NCI-H2107 (cell line): ENCODE measurements at regions not wholly inside any gene's neighbourhood (a gene's known extent, or its start where the extent isn't known, plus 50 kb on each side); places are given as distances from the start of the nearest gene placed in this dataset.
"Not testable (repeated sequence)": the region's sequence is repeated elsewhere in the genome, so short reads cannot be mapped to it uniquely, and the experiment has no call there.

Source experiments
- DNase-seq: peaks from one replicate; lab custom pipeline; 2025; lab: John Stamatoyannopoulos, UW

- no peak for DNase-seq
These were observed 1064.7 kb downstream of the PLA2G4A start for GRCh38 chr1:187893471-187893870.

GRCh38 chr1:187894349-187894748 is 1065.6 kb downstream of the PLA2G4A start:
- DNase-seq = no peak

GRCh38 chr1:187903223-187903622 is 1074.5 kb downstream of the PLA2G4A start:
- DNase-seq = no peak

GRCh38 chr1:187909382-187909781 is 1080.6 kb downstream of the PLA2G4A start:
- no peak for DNase-seq

GRCh38 chr1:187911820-187912219 is 1083.1 kb downstream of the PLA2G4A start:
- no peak for DNase-seq

GRCh38 chr1:187920976-187921375 is 1092.2 kb downstream of the PLA2G4A start:
- DNase-seq = no peak

- DNase-seq = no peak
These were observed 1092.7 kb downstream of the PLA2G4A start for GRCh38 chr1:187921426-187921825.

- DNase-seq = no peak
These were observed 1093.5 kb downstream of the PLA2G4A start for GRCh38 chr1:187922255-187922654.

- DNase-seq = no peak
These were observed 1095.5 kb downstream of the PLA2G4A start for GRCh38 chr1:187924252-187924651.

GRCh38 chr1:187928288-187928687 is 1099.5 kb downstream of the PLA2G4A start:
- DNase-seq = no peak

GRCh38 chr1:187928696-187929095 is 1099.9 kb downstream of the PLA2G4A start:
- no peak for DNase-seq

- DNase-seq = no peak
These were observed 1103.0 kb downstream of the PLA2G4A start for GRCh38 chr1:187931776-187932175.

GRCh38 chr1:187933562-187934419 is 1105.0 kb downstream of the PLA2G4A start:
- no peak for DNase-seq

GRCh38 chr1:187936667-187937066 is 1107.9 kb downstream of the PLA2G4A start:
- no peak for DNase-seq

- no peak for DNase-seq
These were observed 1109.3 kb downstream of the PLA2G4A start for GRCh38 chr1:187938092-187938491.

- no peak for DNase-seq
These were observed 1114.2 kb downstream of the PLA2G4A start for GRCh38 chr1:187942986-187943385.

- DNase-seq = no peak
These were observed 1115.1 kb downstream of the PLA2G4A start for GRCh38 chr1:187943606-187944403.

- DNase-seq = not testable (repeated sequence)
These were observed 1117.9 kb downstream of the PLA2G4A start for GRCh38 chr1:187946661-187947060.

GRCh38 chr1:187947359-187947758 is 1118.6 kb downstream of the PLA2G4A start:
- no peak for DNase-seq

GRCh38 chr1:187948170-187948794 is 1119.5 kb downstream of the PLA2G4A start:
- DNase-seq = no peak

- DNase-seq = no peak
These were observed 1120.8 kb downstream of the PLA2G4A start for GRCh38 chr1:187949567-187949966.

- no peak for DNase-seq
These were observed 1123.1 kb downstream of the PLA2G4A start for GRCh38 chr1:187951817-187952216.

- DNase-seq = no peak
These were observed 1123.7 kb downstream of the PLA2G4A start for GRCh38 chr1:187952446-187952845.
